Ramos (cell line): ENCODE measurements at regions not wholly inside any gene's neighbourhood (a gene's known extent, or its start where the extent isn't known, plus 50 kb on each side); places are given as distances from the start of the nearest gene placed in this dataset.
"Not testable (repeated sequence)": the region's sequence is repeated elsewhere in the genome, so short reads cannot be mapped to it uniquely, and the experiment has no call there.

Source experiments
- in situ Hi-C: fragments of 300-500 bp; cut with MboI; formaldehyde crosslinking; loops from one replicate; pipeline ENCODE4 v1.14.3; 2022; ENCODE audit warnings: low sequenced_read_pairs; ENCODE audit not compliant: unreplicated experiment

DNA sequence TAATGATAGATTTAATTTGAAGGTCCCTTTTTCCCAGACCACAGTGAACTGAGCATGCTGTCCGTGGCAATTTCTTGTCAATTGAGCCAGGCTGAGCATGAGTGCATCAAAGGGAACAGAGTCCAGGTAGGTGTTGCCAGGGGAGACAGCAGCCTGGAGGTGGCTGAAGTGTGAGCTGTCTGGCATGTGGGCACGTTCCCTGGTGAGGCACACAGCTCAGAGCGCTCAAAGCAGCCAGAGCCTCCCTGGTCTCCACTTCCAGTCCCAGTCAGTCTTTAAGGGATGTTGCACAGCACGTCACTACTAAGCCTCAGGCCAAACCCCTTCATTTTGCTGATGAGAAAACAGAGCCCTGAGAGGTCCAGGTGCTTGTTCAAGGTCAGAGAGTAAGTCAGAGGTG, 251.4 kb downstream of the MATN1 start:
- in situ Hi-C loops = no loop called here

GRCh38 chr1:30471307-30471706, 252.1 kb downstream of the MATN1 start:
- in situ Hi-C loops = no loop called here

DNA sequence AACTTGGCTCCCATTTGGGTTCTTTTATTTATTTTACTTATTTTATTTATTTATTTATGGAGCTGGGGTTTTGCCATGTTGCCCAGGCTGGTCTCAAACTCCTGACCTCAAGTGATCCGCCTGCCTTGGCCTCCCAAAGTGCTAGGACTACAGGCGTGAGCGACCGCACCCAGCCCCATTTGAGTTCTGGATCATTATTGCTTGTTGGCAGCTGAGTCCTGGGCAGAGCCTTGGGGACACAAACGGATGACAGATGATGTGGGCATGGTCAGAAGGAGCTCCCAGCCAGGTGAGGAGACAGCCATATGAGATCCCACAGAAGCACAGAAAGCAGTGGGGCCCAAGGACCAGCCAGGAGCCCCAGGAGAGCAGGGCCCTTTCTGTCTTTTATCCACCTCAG, 254.0 kb downstream of the MATN1 start:
- in situ Hi-C loops = no loop called here

DNA sequence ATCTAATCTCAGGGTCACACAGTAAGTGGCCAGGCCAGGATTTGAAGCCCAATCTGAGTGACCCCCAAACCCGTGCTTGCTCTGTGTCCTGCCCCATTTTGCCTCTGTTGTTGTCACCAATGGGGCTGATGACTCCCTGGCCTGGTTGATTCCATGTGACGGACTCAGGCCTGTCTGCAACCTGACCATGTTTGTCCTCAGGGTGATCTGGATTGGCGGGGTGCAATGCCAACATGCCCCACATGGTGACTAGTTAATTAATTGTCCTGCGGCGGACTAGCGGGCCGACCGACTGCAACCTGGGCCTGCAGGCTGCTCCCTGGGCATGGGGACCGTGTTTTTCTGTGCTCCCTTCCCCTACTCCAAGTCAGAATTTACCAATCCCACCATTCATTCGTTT, 256.3 kb downstream of the MATN1 start:
- in situ Hi-C loops = no loop called here

GRCh38 chr1:30466610-30467009, 256.8 kb downstream of the MATN1 start:
- in situ Hi-C loops = no loop called here

GRCh38 chr1:30466026-30466425, 257.4 kb downstream of the MATN1 start:
- in situ Hi-C loops = no loop called here

GRCh38 chr1:30465096-30465495, 258.3 kb downstream of the MATN1 start:
- in situ Hi-C loops = no loop called here

- in situ Hi-C loops = no loop called here
Measured at GRCh38 chr1:30464187-30464617, 259.2 kb downstream of the MATN1 start.

- in situ Hi-C loops = no loop called here
Measured at GRCh38 chr1:30462826-30463425, 260.5 kb downstream of the MATN1 start.

GRCh38 chr1:30462166-30462565, 261.2 kb downstream of the MATN1 start:
- in situ Hi-C loops = no loop called here

DNA sequence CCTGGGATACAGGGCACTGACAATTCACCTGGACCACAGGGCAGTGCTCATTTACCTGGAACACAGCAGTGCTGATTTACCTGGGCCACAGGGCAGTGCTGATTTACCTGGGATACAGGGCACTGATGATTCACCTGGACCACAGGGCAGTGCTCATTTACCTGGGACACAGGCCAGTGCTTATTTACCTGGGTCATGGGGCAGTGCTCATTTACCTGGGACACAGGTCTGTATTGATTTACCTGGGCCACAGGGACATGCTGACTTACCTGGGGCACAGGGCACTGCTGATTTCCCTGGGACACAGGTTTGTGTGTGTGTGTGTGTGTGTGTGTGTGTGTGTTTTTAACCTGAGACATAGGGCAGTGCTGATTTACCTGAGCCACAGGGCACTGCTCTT, 261.7 kb downstream of the MATN1 start:
- in situ Hi-C loops = no loop called here

- in situ Hi-C loops = no loop called here
Measured at GRCh38 chr1:30460661-30461060, 262.7 kb downstream of the MATN1 start.

DNA sequence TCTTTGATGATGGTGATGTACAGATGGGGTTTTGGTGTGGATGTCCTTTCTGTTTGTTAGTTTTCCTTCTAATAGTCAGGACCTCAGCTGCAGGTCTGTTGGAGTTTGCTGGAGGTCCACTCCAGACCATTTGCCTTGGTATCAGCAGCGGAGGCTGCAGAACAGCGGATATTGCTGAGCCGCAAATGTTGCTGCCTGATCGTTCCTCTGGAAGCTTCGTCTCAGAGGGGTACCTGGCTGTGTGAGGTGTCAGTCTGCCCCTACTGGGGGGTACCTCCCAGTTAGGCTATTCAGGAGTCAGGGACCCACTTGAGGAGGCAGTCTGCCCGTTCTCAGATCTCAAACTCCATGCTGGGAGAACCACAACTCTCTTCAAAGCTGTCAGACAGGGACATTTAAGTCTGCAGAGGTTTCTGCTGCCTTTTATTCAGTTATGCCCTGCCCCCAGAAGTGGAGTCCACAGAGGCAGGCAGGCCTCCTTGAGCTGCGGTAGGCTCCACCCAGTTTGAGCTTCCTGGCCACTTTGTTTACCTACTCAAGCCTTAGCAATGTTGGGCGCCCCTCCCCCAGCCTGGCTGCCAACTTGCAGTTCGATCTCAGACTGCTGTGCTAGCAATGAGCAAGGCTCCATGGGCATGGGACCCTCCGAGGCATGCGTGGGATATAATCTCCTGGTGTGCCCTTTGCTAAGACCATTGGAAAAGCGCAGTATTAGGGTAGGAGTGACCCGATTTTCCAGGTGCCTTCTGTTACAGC, 264.5 kb downstream of the MATN1 start:
- in situ Hi-C loops = not testable (repeated sequence)

DNA sequence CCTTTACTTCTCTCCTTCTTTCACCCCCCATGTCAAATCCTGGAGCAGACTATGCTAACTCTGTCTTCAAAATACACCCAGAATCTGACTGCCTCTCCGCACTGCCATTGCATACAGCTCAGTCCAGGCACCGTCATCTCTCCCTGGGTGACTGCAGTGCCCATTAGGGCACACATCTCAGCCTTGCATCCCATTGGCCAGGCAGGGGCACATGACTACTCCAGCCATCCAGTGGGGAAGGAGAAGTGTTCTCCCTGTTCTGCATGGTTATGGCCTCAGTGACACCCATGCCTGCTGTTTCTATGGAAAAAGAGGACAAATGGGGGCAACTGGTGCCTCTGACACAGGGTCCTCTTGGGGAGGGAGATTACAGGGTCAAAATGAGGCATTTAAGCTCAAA, 270.5 kb downstream of the MATN1 start:
- in situ Hi-C loops = no loop called here

DNA sequence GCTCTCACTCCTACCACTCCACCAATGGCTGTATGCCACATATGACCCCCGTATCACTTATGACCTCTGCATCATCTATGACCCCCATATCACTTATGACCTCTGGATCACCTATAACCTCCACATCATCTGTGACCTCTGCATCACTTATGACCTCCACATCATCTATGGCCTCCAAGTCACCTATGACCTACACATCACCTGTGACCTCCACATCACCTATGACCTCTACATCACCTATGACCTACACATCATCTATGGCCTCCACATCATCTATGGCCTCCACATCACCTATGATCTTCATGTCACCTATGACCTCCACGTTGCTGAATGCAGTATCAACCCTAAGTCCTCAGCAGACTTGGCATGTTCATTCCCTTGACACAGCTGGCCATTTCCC, 271.2 kb downstream of the MATN1 start:
- in situ Hi-C loops = no loop called here

DNA sequence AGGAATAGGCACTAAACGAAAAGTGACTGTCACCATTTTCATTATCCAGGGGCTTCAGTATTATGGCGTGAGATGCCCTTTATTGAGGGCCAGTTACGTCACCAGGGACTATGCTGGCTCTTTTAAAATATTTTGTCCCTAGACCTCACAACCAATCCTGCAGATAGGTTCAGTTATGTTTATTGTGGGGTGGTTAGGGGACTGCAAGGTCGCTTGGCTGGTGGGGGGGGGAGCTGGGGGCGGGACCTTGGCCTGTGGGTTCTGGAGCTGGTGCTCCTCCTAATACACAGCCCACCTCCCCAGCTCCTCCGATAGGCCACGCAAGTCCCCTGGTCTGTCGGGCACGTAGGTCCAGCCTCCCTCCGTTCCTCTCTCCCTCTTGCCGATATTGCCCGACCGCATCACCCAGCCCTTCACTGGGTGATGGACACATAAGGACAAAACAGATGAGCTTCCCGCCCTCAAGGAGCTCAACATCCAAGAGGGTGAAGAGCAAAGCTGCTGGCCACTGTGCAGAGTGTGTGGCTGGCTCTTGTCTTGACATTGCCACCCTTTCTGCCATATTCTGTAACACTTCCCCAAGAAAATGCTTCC, 271.8 kb downstream of the MATN1 start:
- in situ Hi-C loops = no loop called here

DNA sequence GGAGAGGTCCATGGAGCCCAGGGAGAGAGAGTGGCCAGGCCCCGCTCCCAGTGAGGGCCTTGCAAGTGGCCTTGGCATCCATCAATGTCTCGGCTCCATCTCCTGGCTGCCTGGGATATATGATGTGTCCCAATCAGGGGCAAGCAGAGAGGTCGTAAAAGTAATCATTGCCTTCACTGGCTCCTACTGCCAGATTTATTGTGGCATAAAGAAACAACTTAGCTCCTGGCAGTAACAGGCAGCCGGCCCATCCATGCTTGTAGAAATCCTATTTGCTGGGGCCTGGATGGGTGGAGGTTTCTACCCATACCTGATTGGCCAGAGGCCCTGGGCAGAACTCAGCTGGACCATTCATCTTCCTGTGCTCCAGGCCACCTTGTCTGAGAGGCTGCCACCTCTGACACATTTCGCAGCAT, 272.6 kb downstream of the MATN1 start:
- in situ Hi-C loops = no loop called here

DNA sequence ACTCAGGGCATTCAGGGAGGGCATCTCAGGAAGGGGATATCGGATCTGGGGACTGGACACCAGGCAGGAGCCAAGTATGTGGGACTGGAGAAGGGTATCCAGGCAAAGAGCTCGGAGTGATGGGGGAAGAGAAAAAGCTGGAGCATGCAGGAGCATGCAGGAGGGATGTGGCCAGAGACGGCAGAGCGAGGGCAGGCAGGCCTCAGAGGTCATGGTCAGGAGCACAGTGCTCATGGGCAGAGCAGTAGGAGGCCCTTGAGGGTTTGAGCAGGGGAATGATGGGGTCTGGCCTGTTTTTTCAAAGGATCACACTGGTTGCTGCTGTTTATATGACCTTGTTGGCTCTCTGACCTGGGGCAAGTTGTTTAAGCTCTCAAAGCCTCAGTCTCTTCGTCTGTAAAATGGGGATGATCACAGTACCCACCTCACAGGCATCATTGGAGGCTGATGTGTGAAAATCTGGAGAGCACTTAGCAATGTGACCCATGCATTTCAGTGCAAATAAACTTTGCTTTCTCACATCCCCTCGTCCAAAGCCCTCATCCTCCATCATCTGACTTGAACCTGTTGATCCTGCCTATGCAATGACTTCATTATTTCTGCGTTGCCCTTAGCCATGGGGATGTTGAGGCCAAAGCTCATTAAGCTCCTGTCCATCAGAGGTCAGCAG, 273.1 kb downstream of the MATN1 start:
- in situ Hi-C loops = no loop called here

DNA sequence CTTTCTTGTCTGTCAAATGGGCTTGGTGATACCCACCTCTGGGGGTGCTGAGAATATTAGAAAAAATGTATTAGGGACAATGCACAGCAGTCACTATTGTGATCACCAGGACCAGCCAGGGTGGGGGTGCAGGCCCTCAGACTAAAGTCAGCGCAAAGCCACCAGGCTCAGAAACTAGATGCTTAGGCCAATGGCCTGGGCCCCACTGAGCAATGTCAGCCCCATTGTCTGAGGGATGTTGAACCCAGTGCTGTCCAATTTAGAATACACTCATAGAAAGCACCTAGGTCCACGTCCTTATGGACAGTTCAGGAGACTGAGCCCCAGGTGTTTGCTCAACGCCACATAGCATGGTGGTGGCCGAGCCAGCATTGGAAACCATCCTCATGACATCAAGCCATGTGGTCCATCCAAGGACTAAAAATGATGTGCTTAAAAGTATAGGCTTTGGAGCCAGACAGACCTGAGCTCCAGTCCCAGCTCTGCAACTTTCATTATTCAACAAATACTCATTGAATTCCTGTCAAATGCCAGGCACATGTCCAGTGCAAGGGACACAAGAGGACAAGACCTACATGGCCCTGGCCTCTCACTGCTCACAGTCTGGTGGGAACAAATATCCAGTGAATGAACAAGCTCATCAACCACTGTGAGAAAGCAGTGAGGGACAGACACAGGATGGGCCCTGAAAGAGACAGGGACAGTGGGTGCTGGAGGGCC, 273.8 kb downstream of the MATN1 start:
- in situ Hi-C loops = no loop called here

DNA sequence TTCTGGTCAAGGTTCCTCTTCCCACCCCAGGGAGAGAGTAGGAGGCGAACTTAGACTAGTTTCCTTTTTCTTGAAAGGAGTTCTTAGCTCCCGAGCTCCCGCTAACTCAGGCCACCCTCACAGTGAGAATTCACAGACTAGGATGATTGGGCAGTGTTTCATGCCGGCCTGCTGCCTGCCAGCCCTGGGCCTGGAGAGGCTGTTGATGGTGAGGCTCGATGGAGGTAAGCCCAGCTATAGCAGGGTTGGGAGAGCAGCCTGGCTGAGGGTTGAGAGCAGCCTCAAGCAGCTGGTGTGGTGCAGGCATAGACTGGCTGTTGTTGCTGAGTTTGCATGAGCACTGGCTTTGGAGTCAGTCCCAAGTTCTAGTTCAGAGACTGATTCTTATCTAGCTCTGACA, 274.4 kb downstream of the MATN1 start:
- in situ Hi-C loops = no loop called here

DNA sequence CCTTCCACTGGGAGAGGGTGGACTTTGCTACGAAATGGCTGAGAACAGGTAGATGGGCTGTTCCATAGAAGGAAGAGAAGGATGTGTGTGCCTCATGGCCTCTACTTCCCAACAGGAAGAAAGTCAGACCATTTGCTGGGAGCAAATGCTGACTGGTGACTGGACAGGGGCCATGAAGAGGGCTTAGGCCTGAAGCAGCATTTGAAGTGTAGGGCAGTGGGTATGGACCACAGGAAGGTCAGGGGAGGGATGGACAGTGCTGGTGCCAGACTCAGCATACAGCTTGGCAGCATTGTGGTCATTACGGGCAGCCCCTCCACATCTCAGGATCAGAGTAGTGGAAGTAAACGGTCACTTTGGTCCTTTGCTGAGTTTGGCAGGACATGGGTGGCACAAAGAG, 275.7 kb downstream of the MATN1 start:
- in situ Hi-C loops = no loop called here
